ENCODE measurements at regions not wholly inside any gene's neighbourhood (a gene's known extent, or its start where the extent isn't known, plus 50 kb on each side); places are given as distances from the start of the nearest gene placed in this dataset.

DNA sequence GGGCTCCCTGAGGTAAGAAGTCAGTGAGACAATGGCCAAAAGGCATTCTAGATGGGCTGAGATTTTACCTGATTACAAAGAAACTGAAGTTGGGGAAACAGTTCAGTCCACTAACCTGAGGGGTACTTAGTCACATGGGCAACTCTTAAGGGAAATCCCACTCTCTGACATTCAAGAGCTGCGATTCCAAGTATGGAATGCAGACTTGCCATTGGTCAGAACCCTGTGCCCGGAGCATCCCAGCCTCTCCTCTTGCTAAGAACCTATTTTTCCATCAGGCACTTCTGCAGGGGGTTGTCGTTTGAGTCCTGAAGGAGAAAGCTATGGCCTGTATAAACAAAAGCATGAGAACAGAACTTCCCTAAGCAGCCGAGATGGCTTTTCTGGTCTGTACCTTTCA, 434.9 kb upstream of the DAB1 start:
- Histone ChIP-seq H3K4me1 (no peaks in the 10 kb centered on the region), H3K36me3 (no peaks in the 10 kb centered on the region), H3K4me3 (no peak overlapping the region), H3K27ac (no peak overlapping the region), H3K9me3 (no peaks in the 10 kb centered on the region), H3K27me3 (no peaks in the 10 kb centered on the region)
- DNase-seq: no peak
- intact Hi-C loops (cut with DNase I): no loop called here
- 36 to 52% methylated on average over 4 of the region's 4 CpGs for WGBS, 2 donors
- no peak for TF ChIP-seq POLR2A (IDR thresholded peaks at IDR 0.05)
- TF ChIP-seq, protein P1, sequence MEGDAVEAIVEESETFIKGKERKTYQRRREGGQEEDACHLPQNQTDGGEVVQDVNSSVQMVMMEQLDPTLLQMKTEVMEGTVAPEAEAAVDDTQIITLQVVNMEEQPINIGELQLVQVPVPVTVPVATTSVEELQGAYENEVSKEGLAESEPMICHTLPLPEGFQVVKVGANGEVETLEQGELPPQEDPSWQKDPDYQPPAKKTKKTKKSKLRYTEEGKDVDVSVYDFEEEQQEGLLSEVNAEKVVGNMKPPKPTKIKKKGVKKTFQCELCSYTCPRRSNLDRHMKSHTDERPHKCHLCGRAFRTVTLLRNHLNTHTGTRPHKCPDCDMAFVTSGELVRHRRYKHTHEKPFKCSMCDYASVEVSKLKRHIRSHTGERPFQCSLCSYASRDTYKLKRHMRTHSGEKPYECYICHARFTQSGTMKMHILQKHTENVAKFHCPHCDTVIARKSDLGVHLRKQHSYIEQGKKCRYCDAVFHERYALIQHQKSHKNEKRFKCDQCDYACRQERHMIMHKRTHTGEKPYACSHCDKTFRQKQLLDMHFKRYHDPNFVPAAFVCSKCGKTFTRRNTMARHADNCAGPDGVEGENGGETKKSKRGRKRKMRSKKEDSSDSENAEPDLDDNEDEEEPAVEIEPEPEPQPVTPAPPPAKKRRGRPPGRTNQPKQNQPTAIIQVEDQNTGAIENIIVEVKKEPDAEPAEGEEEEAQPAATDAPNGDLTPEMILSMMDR (IDR thresholded peaks at IDR 0.05): no peak

DNA sequence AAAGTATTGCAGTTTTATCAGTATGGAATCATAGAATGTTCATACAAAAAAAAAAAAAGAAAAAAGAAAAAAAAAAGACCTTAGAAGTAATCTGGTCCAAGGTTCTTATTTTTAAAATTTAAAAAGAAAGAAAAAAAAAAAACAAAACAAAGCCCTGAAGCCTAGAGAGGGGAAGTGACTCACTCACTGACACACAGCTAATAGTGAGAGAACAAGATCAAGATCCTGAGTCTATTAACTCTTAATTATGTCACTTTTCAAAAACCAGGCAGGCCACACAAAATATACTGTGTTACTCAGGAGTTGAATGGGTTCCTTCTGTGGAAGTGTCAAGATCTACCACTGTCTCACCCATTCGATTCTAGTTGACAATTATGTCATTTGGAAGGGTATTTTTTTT, 433.9 kb upstream of the DAB1 start:
- no peak for DNase-seq
- Histone ChIP-seq H3K27ac (no peak overlapping the region), H3K9me3 (no peaks in the 10 kb centered on the region), H3K4me1 (no peaks in the 10 kb centered on the region), H3K27me3 (no peaks in the 10 kb centered on the region), H3K4me3 (no peak overlapping the region), H3K36me3 (no peaks in the 10 kb centered on the region)
- 10 to 30% methylated on average over 1 of the region's 1 CpG for WGBS, 2 donors
- intact Hi-C loops (cut with DNase I): no loop called here
- TF ChIP-seq POLR2A (IDR thresholded peaks at IDR 0.05): no peak
- TF ChIP-seq, protein P1 (IDR thresholded peaks at IDR 0.05): no peak

DNA sequence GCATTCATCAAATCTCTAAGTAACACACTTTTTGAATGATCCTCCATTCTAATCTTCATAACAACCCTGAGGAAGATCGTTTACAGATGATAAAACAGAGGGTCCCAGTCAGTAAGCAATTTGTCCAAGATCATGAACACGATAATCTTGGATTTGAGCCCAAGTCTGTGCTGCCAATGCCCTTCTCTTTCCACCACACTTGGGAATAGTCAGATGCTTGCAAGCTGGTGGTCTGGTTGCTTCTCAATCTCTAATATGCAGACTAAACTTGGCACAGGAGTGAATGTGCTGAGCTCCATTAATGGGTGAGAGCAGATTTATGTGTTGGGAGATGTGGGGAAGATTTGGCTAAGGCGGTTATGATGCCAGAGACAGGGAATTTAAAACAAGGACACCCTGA, 430.6 kb upstream of the DAB1 start:
- TF ChIP-seq POLR2A (IDR thresholded peaks at IDR 0.05): no peak
- TF ChIP-seq, protein P1 (IDR thresholded peaks at IDR 0.05): no peak
- H3K9me3 ChIP-seq: no peaks in the 10 kb centered on the region
- no peaks in the 10 kb centered on the region for H3K27me3 ChIP-seq
- intact Hi-C loops (cut with DNase I): no loop called here
- H3K36me3 ChIP-seq: no peaks in the 10 kb centered on the region
- H3K4me3 ChIP-seq: no peak overlapping the region
- H3K27ac ChIP-seq: no peak overlapping the region
- DNase-seq: no peak
- H3K4me1 ChIP-seq: no peaks in the 10 kb centered on the region
- WGBS, 2 donors: 54 to 70% methylated on average over 3 of the region's 3 CpGs

DNA sequence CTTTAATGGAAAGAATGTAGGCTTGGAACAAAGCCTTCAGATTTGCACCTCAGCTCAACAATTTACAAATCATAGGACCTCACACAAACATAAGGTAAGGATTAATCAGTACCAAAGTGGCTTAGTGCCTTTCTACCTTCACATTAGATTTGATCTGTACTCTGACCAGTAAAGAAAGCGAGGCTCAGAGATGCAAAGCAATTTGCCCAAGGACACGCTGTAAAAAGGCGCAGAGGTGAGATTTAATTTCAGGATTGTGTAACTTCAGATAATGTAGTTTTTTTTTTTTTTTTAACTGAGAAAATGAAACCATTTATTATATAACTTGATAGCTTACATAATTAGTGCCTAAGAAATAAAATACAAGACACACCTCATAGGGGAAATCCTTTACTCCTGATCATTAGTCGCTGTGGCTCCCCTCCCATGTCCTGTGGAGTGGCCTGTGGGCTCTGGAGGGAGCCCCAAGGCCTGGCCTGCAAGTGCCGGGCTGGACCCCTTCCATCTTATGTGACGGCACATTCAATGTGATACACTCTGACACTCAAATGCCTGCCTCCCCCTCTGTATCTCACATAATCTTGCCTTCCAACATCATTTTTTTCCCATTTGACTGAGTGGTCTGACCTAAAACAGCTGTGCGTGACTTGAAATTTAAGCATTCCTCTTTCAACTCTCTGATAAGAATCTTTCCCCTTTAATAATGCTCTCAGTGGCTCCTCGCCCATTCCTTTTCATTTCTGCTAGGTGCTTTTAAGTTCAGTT, 426.5 kb upstream of the DAB1 start:
- no peak overlapping the region for H3K4me3 ChIP-seq
- intact Hi-C loops (cut with DNase I): no loop called here
- no peaks in the 10 kb centered on the region for H3K36me3 ChIP-seq
- no peaks in the 10 kb centered on the region for H3K4me1 ChIP-seq
- no peak overlapping the region for H3K27ac ChIP-seq
- TF ChIP-seq, protein P1 (IDR thresholded peaks at IDR 0.05): no peak
- no peak for TF ChIP-seq POLR2A (IDR thresholded peaks at IDR 0.05)
- no peak for DNase-seq
- 62 to 66% methylated on average over 8 of the region's 8 CpGs for WGBS, 2 donors
- no peaks in the 10 kb centered on the region for H3K9me3 ChIP-seq
- H3K27me3 ChIP-seq: no peaks in the 10 kb centered on the region

DNA sequence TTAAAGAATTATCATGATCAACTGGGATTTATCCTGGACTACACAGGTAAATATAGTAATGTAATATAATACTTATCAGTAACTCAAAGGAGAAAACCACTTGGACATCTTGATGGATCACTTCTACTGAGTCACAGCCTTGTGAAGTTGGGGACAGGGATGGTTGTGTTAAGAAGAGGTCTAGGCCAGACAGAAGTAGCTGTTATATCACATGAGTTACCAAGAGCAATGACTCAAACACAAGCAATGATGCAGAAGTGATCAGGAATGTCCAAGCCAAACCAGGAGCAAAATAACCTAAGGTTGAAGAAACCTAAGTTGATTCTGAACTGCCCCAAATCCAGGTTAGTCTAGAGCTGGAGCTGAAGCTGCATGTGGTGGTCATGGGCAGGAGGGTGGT, 424.5 kb upstream of the DAB1 start:
- intact Hi-C loops (cut with DNase I): no loop called here

More for the DNA sequence above, 424.5 kb upstream of the DAB1 start:
- no peak overlapping the region for H3K4me3 ChIP-seq
- no peak overlapping the region for H3K27ac ChIP-seq
- TF ChIP-seq, protein P1 (IDR thresholded peaks at IDR 0.05): no peak
- no peaks in the 10 kb centered on the region for H3K36me3 ChIP-seq
- H3K27me3 ChIP-seq: no peaks in the 10 kb centered on the region
- H3K9me3 ChIP-seq: no peaks in the 10 kb centered on the region
- no peak for DNase-seq
- peaks cover 0 to 5% (median 0%) of the 10 kb centered on the region in 3 donors for H3K4me1 ChIP-seq
